CD14-positive monocyte (primary cell): ENCODE measurements at regions not wholly inside any gene's neighbourhood (a gene's known extent, or its start where the extent isn't known, plus 50 kb on each side); places are given as distances from the start of the nearest gene placed in this dataset.

Source experiments
- DNase-seq, 3 donors: peaks; one replicate each; pipeline ENCODE4 v3.0.0-alpha.2; 2011 to 2022
- H2AFZ ChIP-seq: 2 replicates; pipeline ENCODE4 v1.6.0; 2012; ENCODE audit warnings: mild to moderate bottlenecking, low read depth, low read length, inconsistent platforms; ENCODE audit not compliant: insufficient read depth, poor library complexity, severe bottlenecking
- H3K27ac ChIP-seq, 2 donors: 1 replicate in 1 of 2; 2 replicates in 1 of 2; pipeline ENCODE4 v1.5.1; 2012 to 2013; ENCODE audit warnings: low read length in 2 of 2, control low read depth in 1 of 2, inconsistent platforms in 1 of 2, low read depth in 1 of 2, mild to moderate bottlenecking in 1 of 2
- H3K27me3 ChIP-seq, 2 donors: one replicate each; pipeline versions ENCODE4 v1.6.0 to v1.6.1; 2011 to 2013; ENCODE audit warnings: low read length in 2 of 2; ENCODE audit not compliant: control insufficient read depth in 2 of 2, insufficient read depth in 2 of 2
- H3K36me3 ChIP-seq, 2 donors: replicated peaks in 1 of 2; 1 replicate in 1 of 2; 2 replicates in 1 of 2; pipeline versions ENCODE4 v1.5.1 to v1.6.1; 2012 to 2013; ENCODE audit warnings: low read length in 2 of 2, control low read depth in 1 of 2, inconsistent platforms in 1 of 2, mild to moderate bottlenecking in 1 of 2; ENCODE audit not compliant: insufficient read depth in 2 of 2, control insufficient read depth in 1 of 2
- H3K4me1 ChIP-seq, 2 donors: 1 replicate in 1 of 2; 2 replicates in 1 of 2; pipeline versions ENCODE4 v1.5.1 to v1.6.1; 2012 to 2013; ENCODE audit warnings: low read length in 2 of 2, control low read depth in 1 of 2, inconsistent platforms in 1 of 2, mild to moderate bottlenecking in 1 of 2, moderate library complexity in 1 of 2; ENCODE audit not compliant: insufficient read depth in 2 of 2, control insufficient read depth in 1 of 2
- H3K4me2 ChIP-seq: replicated peaks from 2 replicates; pipeline ENCODE3; 2012; ENCODE audit warnings: low read length, moderate library complexity, mild to moderate bottlenecking; ENCODE audit not compliant: poor library complexity, severe bottlenecking; ENCODE audit errors: extremely low read depth
- H3K4me3 ChIP-seq, 3 experiments: fragments of 200-600 bp in 1 of 3; sonication (generic) in 1 of 3; replicated peaks in 1 of 3; 1 replicate in 2 of 3; 2 replicates in 1 of 3; pipeline ENCODE4 v1.5.1; 2011 to 2013; ENCODE audit warnings: low read length in 3 of 3, mild to moderate bottlenecking in 3 of 3, control low read depth in 2 of 3, low read depth in 2 of 3, inconsistent platforms in 1 of 3, moderate library complexity in 1 of 3
- H3K79me2 ChIP-seq: 2 replicates; pipeline ENCODE4 v1.6.0; 2012; ENCODE audit warnings: mild to moderate bottlenecking, control low read depth, inconsistent platforms, low read length, moderate library complexity; ENCODE audit not compliant: insufficient read depth
- H3K9ac ChIP-seq: 2 replicates; pipeline ENCODE4 v1.6.0; 2017; ENCODE audit warnings: low read length, mild to moderate bottlenecking; ENCODE audit not compliant: insufficient read depth, poor library complexity, severe bottlenecking
- H3K9me3 ChIP-seq, 2 donors: replicated peaks in 1 of 2; 1 replicate in 1 of 2; 2 replicates in 1 of 2; pipeline versions ENCODE4 v1.5.1 to v1.6.1; 2012 to 2013; ENCODE audit warnings: low read length in 2 of 2, control low read depth in 1 of 2; ENCODE audit not compliant: control insufficient read depth in 1 of 2, insufficient read depth in 1 of 2
- H4K20me1 ChIP-seq: 2 replicates; pipeline ENCODE4 v1.6.0; 2012; ENCODE audit warnings: mild to moderate bottlenecking, low read length, control low read depth, moderate library complexity; ENCODE audit not compliant: insufficient read depth
- H3K27ac Mint-ChIP-seq, 7 donors: one replicate each; pipeline ENCODE4 v1.8.0; 2020; ENCODE audit warnings: mild to moderate bottlenecking in 7 of 7, mixed read lengths in 7 of 7, moderate library complexity in 6 of 7, inconsistent platforms in 2 of 7
- H3K27me3 Mint-ChIP-seq, 3 donors: one replicate each; pipeline ENCODE4 v1.8.0; 2021 to 2022; ENCODE audit warnings: low read depth in 3 of 3, mild to moderate bottlenecking in 3 of 3, mixed read lengths in 3 of 3, moderate library complexity in 3 of 3, inconsistent platforms in 1 of 3
- H3K36me3 Mint-ChIP-seq, 2 donors: one replicate each; pipeline ENCODE4 v1.8.0; 2020; ENCODE audit warnings: mixed read lengths in 2 of 2, inconsistent platforms in 1 of 2, mild to moderate bottlenecking in 1 of 2
- H3K4me1 Mint-ChIP-seq: one replicate; pipeline ENCODE4 v1.8.0; 2020; ENCODE audit warnings: mild to moderate bottlenecking, mixed read lengths
- H3K4me3 Mint-ChIP-seq, 2 donors: one replicate each; pipeline ENCODE4 v1.8.0; 2020; ENCODE audit warnings: mild to moderate bottlenecking in 2 of 2, mixed read lengths in 2 of 2, moderate library complexity in 1 of 2
- H3K9me3 Mint-ChIP-seq, 7 donors: one replicate each; pipeline ENCODE4 v1.8.0; 2020 to 2022; ENCODE audit warnings: mixed read lengths in 7 of 7, mild to moderate bottlenecking in 6 of 7, moderate library complexity in 6 of 7, inconsistent platforms in 2 of 7
- CTCF ChIP-seq: fragments of 200-600 bp; IDR thresholded peaks from one replicate; pipeline ENCODE4 v1.8.0; 2022; ENCODE audit warnings: antibody characterized with exemption, mild to moderate bottlenecking
- WGBS: methylation state at CpG from one replicate; pipeline ENCODE4 v1.1.5; 2013; ENCODE audit warnings: missing lambda C conversion rate; ENCODE audit not compliant: insufficient coverage; 5-methylcytosine and 5-hydroxymethylcytosine counted together
- intact Hi-C, 2 donors: fragments of 100-400 bp; cut with micrococcal nuclease; formaldehyde crosslinking; loops; one replicate each; pipeline versions ENCODE4 v1.15.0 to v1.15.1; 2023

GRCh38 chr2:150909613-150910012, 352.1 kb downstream of the RBM43 start:
- intact Hi-C loops: no loop called here
- Histone ChIP-seq H2AFZ (no peak overlapping the region), H3K9me3 (no peaks in the 10 kb centered on the region), H3K4me1 (peaks cover 13 to 14% of the 10 kb centered on the region in 2 donors), H3K36me3 (no peaks in the 10 kb centered on the region), H4K20me1 (no peaks in the 10 kb centered on the region), H3K27ac (no peak overlapping the region), H3K9ac (no peak overlapping the region), H3K27me3 (no peaks in the 10 kb centered on the region), H3K4me3 (no peak overlapping the region), H3K4me2 (no peak overlapping the region), H3K79me2 (no peaks in the 10 kb centered on the region)
- peaks cover 0 to 5% (median 4%) of the 10 kb centered on the region in 7 donors for H3K9me3 Mint-ChIP-seq
- H3K4me3 Mint-ChIP-seq: no peak overlapping the region
- H3K36me3 Mint-ChIP-seq: no peaks in the 10 kb centered on the region
- WGBS: no CpG with 5 or more reads among the region's 1 CpG
- H3K27ac Mint-ChIP-seq: no peak overlapping the region
- H3K27me3 Mint-ChIP-seq: peaks cover 1 to 2% (median 2%) of the 10 kb centered on the region in 3 donors
- DNase-seq: no peak
- peaks cover 11% of the 10 kb centered on the region for H3K4me1 Mint-ChIP-seq
- TF ChIP-seq CTCF: no peak

- Mint-ChIP-seq H3K4me3 (no peak overlapping the region), H3K27ac (no peak overlapping the region), H3K27me3 (peaks cover 1 to 4% (median 2%) of the 10 kb centered on the region in 3 donors), H3K36me3 (no peaks in the 10 kb centered on the region), H3K4me1 (peaks cover 11% of the 10 kb centered on the region), H3K9me3 (peaks cover 2 to 7% (median 4%) of the 10 kb centered on the region in 7 donors)
- no peaks in the 10 kb centered on the region for H3K9me3 ChIP-seq
- peaks cover 13 to 14% of the 10 kb centered on the region in 2 donors for H3K4me1 ChIP-seq
- H2AFZ ChIP-seq: no peak overlapping the region
- no peak for TF ChIP-seq CTCF
- no peaks in the 10 kb centered on the region for H3K36me3 ChIP-seq
- H3K27ac ChIP-seq: no peak overlapping the region
- H4K20me1 ChIP-seq: no peaks in the 10 kb centered on the region
- no peaks in the 10 kb centered on the region for H3K79me2 ChIP-seq
- intact Hi-C loops: no loop called here
- H3K4me2 ChIP-seq: no peak overlapping the region
- H3K27me3 ChIP-seq: no peaks in the 10 kb centered on the region
- H3K9ac ChIP-seq: no peak overlapping the region
- DNase-seq: no peak
- H3K4me3 ChIP-seq: no peak overlapping the region
These were observed 352.6 kb downstream of the RBM43 start for GRCh38 chr2:150909090-150909489.
